Right ventricle myocardium inferior (tissue), 1 donor: ENCODE measurements at regions not wholly inside any gene's neighbourhood (a gene's known extent, or its start where the extent isn't known, plus 50 kb on each side); places are given as distances from the start of the nearest gene placed in this dataset.

Experiments
- ATAC-seq: fragments of 200-7000 bp; cut with Tn5 transposase; one replicate; pipeline ENCODE4 v1.9.1; 2020; ENCODE audit warnings: mild to moderate bottlenecking, moderate library complexity
- DNase-seq: peaks from one replicate; pipeline ENCODE4 v3.0.0; 2021; ENCODE audit errors: missing footprints
- intact Hi-C: fragments of 100-400 bp; cut with DNase I; formaldehyde crosslinking; loops from one replicate; pipeline ENCODE4 v1.11.0; 2022
- donor health status: DM: no; HTN: yes; CAD: no; lungs with severe emphysema.

GRCh38 chr2:16332681-16333557, 332.7 kb downstream of the CYRIA start:
- DNase-seq: no peak
- peak; percentile 40 for ATAC-seq
- intact Hi-C loops: no loop called here

GRCh38 chr2:16331772-16332171, 333.9 kb downstream of the CYRIA start:
- DNase-seq (no peak), ATAC-seq (no peak)
- intact Hi-C loops: no loop called here

- intact Hi-C loops: no loop called here
- peak; percentile 43 for ATAC-seq
- no peak for DNase-seq
These were observed 334.7 kb downstream of the CYRIA start for GRCh38 chr2:16330982-16331381.

- intact Hi-C loops: no loop called here
These were observed 335.1 kb downstream of the CYRIA start for GRCh38 chr2:16330571-16330970.

GRCh38 chr2:16330012-16330411, 335.6 kb downstream of the CYRIA start:
- no peak for DNase-seq
- no peak for ATAC-seq
- intact Hi-C loops: no loop called here

More at GRCh38 chr2:16330571-16330970, 335.1 kb downstream of the CYRIA start:
- DNase-seq: no peak
- no peak for ATAC-seq

- DNase-seq (no peak), ATAC-seq (no peak)
- intact Hi-C loops: no loop called here
These were observed 336.2 kb downstream of the CYRIA start for GRCh38 chr2:16329421-16329820.

GRCh38 chr2:16328521-16329190, 337.0 kb downstream of the CYRIA start:
- ATAC-seq: no peak
- intact Hi-C loops: no loop called here
- no peak for DNase-seq

- no peak for ATAC-seq
These were observed 338.3 kb downstream of the CYRIA start for GRCh38 chr2:16327326-16327725.

GRCh38 chr2:16326711-16327300, 338.8 kb downstream of the CYRIA start:
- intact Hi-C loops: no loop called here
- ATAC-seq (no peak), DNase-seq (no peak)

More at GRCh38 chr2:16327326-16327725, 338.3 kb downstream of the CYRIA start:
- no peak for DNase-seq
- intact Hi-C loops: no loop called here

GRCh38 chr2:16325976-16326510, 339.6 kb downstream of the CYRIA start:
- intact Hi-C loops: no loop called here
- no peak for DNase-seq
- ATAC-seq: no peak

- DNase-seq (no peak), ATAC-seq (no peak)
- intact Hi-C loops: no loop called here
These were observed 340.3 kb downstream of the CYRIA start for GRCh38 chr2:16325016-16325975.

GRCh38 chr2:16324544-16324937, 341.1 kb downstream of the CYRIA start:
- ATAC-seq (no peak), DNase-seq (no peak)
- intact Hi-C loops: no loop called here

GRCh38 chr2:16323551-16324543, 341.8 kb downstream of the CYRIA start:
- intact Hi-C loops: no loop called here
- no peak for DNase-seq
- no peak for ATAC-seq

GRCh38 chr2:16323126-16323520, 342.5 kb downstream of the CYRIA start:
- ATAC-seq (no peak), DNase-seq (no peak)
- intact Hi-C loops: no loop called here

- intact Hi-C loops: no loop called here
- ATAC-seq (no peak), DNase-seq (no peak)
These were observed 343.1 kb downstream of the CYRIA start for GRCh38 chr2:16322308-16323125.

GRCh38 chr2:16321872-16322271, 343.8 kb downstream of the CYRIA start:
- intact Hi-C loops: no loop called here
- ATAC-seq: no peak

GRCh38 chr2:16321256-16321655, 344.4 kb downstream of the CYRIA start:
- intact Hi-C loops: no loop called here
- no peak for ATAC-seq
- DNase-seq: no peak

More at GRCh38 chr2:16321872-16322271, 343.8 kb downstream of the CYRIA start:
- DNase-seq: no peak
